ENCODE measurements at regions not wholly inside any gene's neighbourhood (a gene's known extent, or its start where the extent isn't known, plus 50 kb on each side); places are given as distances from the start of the nearest gene placed in this dataset.
A peak's percentile ranks its signal among the peaks of the same experiment; 100 is the strongest.

DNA sequence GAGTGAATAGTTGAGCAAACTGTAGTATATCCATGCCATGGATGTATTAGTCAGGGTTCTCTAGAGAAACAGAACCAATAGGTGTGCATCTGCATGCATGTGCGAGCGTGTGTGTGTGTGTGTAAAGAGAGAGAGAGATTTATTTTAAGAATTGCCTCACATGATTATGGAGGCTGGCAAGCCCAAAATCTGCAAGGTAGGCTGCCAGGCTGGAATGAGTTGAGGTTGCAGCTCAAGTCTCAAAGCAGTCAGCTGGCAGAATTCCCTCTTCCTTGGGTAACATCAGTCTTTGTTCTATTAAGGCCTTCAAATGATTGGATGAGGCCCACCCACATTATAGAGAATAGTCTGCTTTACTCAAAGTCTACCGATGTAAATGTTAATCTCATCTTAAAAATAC is 187.8 kb downstream of the ANAPC1 start:
- no peak for DNase-seq
- in situ Hi-C loops (cut with MboI; ENCODE audit: low pct_unique_long_range_greater_than_20kb, low sequenced_read_pairs), result no loop called here

DNA sequence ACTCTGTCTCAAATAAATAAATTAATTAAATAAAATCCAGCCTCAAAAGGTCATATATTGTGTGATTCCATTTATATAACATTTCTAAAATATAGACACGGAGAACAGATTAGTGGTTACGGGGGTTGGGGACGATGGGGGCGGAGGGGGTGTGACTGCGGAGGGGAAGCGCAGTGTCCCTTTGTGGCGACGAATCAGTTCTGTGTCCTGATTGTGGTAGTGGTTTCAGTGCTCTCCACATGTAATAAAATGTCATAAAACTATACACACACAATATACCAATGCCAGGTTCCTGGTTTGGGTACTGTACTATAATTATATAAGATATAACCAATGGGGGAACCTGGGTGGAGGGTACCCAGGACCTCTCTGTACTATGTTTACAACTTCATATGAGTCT is 186.4 kb downstream of the ANAPC1 start:
- in situ Hi-C loops (cut with MboI; ENCODE audit: low pct_unique_long_range_greater_than_20kb, low sequenced_read_pairs), result no loop called here

DNA sequence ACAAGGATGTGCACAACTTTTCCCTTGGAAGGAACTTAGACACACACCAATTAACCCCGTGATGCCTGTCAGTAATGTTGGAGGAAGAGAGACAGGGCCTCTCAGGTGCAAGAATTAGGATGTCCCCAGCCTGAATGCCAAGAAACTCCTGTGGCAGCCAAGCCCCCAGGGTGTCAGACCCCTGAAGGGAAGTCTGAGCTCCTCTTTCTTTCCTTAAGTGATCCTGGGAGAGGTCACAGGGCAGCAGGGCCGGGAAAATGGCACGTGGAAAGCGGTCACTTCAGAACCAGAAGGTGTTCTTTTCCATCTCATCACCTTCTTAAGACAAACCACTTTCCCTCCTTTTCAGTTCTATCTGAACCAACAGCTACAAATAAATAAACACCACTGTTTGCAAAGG is 185.9 kb downstream of the ANAPC1 start:
- no peak for DNase-seq
- in situ Hi-C loops (cut with MboI; ENCODE audit: low pct_unique_long_range_greater_than_20kb, low sequenced_read_pairs), result no loop called here

More for the DNA sequence above, 186.4 kb downstream of the ANAPC1 start:
- DNase-seq, result no peak

GRCh38 chr2:111698743-111699554 is 185.0 kb downstream of the ANAPC1 start:
- peak; percentile 92 for DNase-seq
- in situ Hi-C loops (cut with MboI; ENCODE audit: low pct_unique_long_range_greater_than_20kb, low sequenced_read_pairs), result no loop called here

DNA sequence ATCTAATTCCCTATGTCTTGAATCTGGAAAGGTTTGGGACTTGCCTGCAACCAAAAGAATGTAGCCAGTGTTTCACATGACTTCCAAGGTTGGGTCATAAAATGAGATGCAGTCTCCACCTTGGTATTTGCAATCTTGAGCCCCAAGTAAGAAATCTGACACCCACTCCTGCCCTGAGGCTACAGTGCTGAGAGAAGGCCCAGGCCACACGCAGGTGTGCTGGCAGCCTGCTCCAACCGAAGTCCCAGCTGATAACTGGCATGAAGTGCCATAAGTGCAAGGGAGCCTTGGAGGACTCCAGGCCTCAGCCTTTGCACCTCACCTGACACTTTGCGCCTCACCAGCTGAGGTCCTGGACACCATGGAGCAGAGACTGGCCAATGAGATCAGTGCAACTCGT is 182.7 kb downstream of the ANAPC1 start:
- in situ Hi-C loops (cut with MboI; ENCODE audit: low pct_unique_long_range_greater_than_20kb, low sequenced_read_pairs), result no loop called here
- no peak for DNase-seq

DNA sequence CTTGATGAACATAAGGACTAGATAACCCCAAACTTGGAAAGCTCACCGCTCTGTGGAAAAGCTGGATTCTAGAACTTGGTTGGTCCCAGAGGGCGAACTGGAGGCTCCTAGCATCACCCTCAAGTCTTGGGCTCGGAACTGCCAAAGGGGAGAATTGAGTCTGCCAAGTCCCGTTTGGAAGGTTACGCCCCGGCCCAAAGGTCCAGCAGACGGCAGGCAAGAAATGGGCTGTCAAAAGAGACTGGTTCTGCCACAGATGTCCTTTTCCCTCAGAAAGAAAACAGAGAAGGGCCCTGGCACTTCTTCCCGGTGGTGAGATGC is 182.2 kb downstream of the ANAPC1 start:
- no peak for DNase-seq
- in situ Hi-C loops (cut with MboI; ENCODE audit: low pct_unique_long_range_greater_than_20kb, low sequenced_read_pairs), result no loop called here

DNA sequence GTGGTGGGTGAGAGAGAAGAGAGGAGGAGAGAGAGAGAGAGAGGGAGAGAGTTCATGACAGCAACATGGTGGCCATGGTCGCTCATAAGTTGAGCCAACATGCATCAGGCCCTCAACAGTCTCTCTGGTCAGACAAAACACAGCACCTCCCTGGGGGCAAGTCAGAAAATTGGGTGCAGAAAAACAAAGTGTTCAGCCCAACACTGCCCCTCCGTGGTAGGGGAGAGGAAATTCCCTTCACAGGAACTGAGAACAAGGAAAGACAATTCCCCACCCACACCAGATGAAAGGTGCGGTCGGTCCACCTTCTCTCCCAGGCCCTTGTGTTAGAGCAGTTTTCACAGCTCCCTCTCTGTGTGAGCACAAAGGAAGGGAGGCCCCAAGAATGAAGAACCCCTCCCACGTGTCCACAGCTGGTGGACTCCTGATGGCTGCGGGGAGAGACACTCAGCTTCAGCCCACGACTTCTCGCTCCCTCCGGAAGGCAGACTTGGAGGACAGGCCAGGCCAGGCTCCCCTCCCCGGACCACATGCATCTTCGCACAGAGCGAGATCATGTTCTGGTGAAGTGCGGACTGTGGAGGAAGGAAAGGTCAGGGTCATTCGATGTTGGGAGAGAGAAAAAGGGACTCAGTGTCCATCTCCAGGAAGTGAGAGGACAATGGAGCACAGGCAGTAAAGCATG is 181.7 kb downstream of the ANAPC1 start:
- in situ Hi-C loops (cut with MboI; ENCODE audit: low pct_unique_long_range_greater_than_20kb, low sequenced_read_pairs), result no loop called here
- DNase-seq, result peak; percentile 61

DNA sequence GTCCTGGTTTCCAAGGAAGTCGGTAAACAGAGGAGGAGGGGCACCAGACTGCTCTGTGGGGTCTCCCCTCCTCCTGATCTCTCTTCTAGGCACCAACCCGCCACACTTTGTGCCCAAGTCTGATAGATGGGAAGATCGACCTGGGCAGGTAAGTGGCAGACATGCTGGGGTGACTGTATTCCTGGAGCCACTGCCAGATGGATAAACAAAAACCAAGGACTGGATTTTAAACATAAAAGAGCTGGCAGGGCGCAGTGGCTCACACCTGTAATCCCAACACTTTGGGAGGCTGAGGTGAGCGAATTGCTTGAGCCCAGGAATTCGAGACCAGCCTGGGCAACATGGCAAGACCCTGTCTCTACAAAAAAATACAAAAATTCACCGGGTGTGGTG is 181.2 kb downstream of the ANAPC1 start:
- no peak for DNase-seq
- in situ Hi-C loops (cut with MboI; ENCODE audit: low pct_unique_long_range_greater_than_20kb, low sequenced_read_pairs), result no loop called here

DNA sequence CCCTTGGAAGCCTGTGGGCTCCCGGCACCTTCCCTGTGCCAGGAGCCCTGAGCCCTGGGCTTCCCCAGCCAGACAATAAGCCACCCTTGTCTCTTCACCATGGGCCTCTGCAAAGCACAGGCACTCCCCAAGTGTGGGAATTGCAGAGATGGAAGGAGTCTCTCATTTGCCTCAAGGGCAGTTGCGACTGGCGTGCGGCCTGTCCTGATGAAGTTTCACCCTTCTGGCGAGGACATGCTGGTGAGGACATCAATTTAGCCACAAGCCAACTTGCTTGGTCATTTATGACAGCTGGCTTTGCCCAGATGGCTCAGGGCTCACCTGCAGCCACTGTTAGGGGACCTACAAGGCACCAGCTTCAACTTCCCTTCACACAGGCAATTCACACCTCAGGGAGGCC is 180.2 kb downstream of the ANAPC1 start:
- in situ Hi-C loops (cut with MboI; ENCODE audit: low pct_unique_long_range_greater_than_20kb, low sequenced_read_pairs), result no loop called here
- DNase-seq, result no peak

GRCh38 chr2:111704246-111704645 is 179.7 kb downstream of the ANAPC1 start:
- in situ Hi-C loops (cut with MboI; ENCODE audit: low pct_unique_long_range_greater_than_20kb, low sequenced_read_pairs), result no loop called here
- no peak for DNase-seq

DNA sequence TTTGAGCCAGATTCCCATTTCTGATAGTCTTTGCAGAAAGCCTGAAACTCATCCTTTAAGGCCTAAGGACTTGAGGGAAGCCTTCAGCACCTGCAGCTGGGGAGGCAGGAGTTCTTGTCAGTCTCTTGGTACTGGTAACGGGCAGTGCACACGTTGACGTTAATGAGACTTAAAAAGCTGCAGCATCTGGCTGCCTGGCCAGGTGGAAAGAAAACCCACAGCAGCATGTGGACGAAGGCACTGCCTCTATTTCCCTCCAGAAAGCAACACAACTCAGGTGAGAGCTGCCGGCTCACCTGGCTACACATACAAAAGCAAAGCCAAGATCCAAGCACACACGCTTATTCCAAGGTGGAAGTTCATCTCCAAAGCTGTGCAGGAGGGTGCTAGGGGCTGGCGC is 178.8 kb downstream of the ANAPC1 start:
- in situ Hi-C loops (cut with MboI; ENCODE audit: low pct_unique_long_range_greater_than_20kb, low sequenced_read_pairs), result no loop called here

GRCh38 chr2:111705711-111706336 is 178.2 kb downstream of the ANAPC1 start:
- DNase-seq, result peak; percentile 73
- in situ Hi-C loops (cut with MboI; ENCODE audit: low pct_unique_long_range_greater_than_20kb, low sequenced_read_pairs), result no loop called here

More for the DNA sequence above, 178.8 kb downstream of the ANAPC1 start:
- DNase-seq, result no peak

GRCh38 chr2:111706481-111707001 is 177.5 kb downstream of the ANAPC1 start:
- in situ Hi-C loops (cut with MboI; ENCODE audit: low pct_unique_long_range_greater_than_20kb, low sequenced_read_pairs), result no loop called here
- DNase-seq, result no peak

- no peak for DNase-seq
- in situ Hi-C loops (cut with MboI; ENCODE audit: low pct_unique_long_range_greater_than_20kb, low sequenced_read_pairs), result no loop called here
Observed at GRCh38 chr2:111707700-111708099, 176.3 kb downstream of the ANAPC1 start.

DNA sequence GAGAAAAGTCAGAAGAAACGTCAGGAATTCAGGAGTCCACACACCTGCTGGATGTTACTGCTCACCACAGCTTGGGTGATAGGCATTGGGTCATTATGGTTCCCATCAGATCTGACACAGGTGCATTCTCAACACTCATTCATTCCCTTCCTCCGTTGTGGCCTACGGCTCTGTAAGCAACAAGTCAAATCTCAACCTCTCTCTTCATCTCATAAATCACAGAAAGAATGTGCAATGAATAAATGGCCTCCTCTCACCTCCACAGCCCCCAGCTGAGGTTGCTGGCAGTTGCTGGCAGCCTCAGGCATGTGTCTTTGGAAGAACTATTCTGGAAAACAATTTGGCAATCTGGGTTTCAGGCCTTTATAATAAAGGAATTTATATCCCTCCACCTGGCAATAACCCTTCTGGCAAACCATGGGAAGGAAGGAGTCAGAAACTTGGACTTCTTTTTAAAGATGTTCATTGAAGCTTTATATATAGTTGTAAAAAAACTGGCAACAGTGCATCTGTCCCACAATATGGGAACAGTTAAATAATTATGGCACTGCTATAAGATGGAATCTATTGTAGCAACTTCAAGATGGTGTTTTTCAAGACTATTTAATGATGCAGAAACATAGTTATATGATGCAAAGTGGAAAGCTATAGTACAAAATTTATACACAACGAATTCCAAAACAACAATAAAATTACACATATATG is 175.4 kb downstream of the ANAPC1 start:
- in situ Hi-C loops (cut with MboI; ENCODE audit: low pct_unique_long_range_greater_than_20kb, low sequenced_read_pairs), result no loop called here
- DNase-seq, result no peak

DNA sequence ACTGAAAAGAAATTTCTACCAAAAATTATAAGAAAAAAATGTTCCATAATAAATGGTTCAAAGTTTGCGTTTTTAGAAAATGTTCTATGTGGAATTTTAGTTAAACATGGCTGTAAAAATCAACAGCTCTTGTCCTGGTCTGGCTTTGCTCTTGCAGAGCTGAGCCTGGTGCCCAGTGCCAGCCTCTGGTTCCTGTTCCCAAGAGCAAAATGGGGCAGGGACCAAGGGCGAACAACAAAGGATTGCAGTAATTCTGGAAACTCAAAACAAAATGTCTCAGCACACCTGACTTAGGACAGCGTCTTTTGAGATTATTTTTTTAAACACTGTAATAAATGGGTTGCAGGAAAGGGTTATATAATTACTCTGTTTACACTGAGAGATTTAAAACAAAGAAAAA is 174.7 kb downstream of the ANAPC1 start:
- in situ Hi-C loops (cut with MboI; ENCODE audit: low pct_unique_long_range_greater_than_20kb, low sequenced_read_pairs), result no loop called here
- no peak for DNase-seq

GRCh38 chr2:111710085-111710484 is 173.9 kb downstream of the ANAPC1 start:
- DNase-seq, result no peak
- in situ Hi-C loops (cut with MboI; ENCODE audit: low pct_unique_long_range_greater_than_20kb, low sequenced_read_pairs), result no loop called here

DNA sequence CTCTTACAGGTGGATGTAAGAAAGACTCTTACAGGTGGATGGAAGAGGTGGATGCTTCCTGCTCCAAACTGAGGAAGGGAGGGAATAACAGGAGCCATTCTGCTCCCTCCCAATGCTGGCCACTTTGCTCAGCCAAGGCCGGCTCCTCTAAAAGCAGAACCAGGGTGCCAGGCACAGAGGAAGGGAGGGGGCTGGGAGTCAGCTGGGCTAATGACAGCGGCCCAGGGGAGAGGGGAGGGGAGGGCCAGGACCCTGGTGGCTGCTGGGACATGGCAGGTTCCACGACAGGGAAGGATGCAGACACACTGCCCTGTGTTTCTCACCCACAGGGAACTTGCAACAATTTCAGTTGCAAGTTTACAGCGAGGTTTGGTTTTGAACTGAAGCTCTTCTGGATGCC is 173.4 kb downstream of the ANAPC1 start:
- in situ Hi-C loops (cut with MboI; ENCODE audit: low pct_unique_long_range_greater_than_20kb, low sequenced_read_pairs), result no loop called here
- no peak for DNase-seq

GRCh38 chr2:111711270-111711669 is 172.7 kb downstream of the ANAPC1 start:
- in situ Hi-C loops (cut with MboI; ENCODE audit: low pct_unique_long_range_greater_than_20kb, low sequenced_read_pairs), result no loop called here
- DNase-seq, result no peak

- in situ Hi-C loops (cut with MboI; ENCODE audit: low pct_unique_long_range_greater_than_20kb, low sequenced_read_pairs), result no loop called here
- no peak for DNase-seq
Observed at GRCh38 chr2:111712361-111712760, 171.6 kb downstream of the ANAPC1 start.
